GM21737 (cell line): ENCODE measurements at regions not wholly inside any gene's neighbourhood (a gene's known extent, or its start where the extent isn't known, plus 50 kb on each side); places are given as distances from the start of the nearest gene placed in this dataset.

Experiments
- ATAC-seq: cut with Tn5 transposase; IDR thresholded peaks from one replicate; pipeline ENCODE4 v1.9.1; 2021; ENCODE audit warnings: mild to moderate bottlenecking, moderate library complexity; ENCODE audit not compliant: unreplicated experiment

DNA sequence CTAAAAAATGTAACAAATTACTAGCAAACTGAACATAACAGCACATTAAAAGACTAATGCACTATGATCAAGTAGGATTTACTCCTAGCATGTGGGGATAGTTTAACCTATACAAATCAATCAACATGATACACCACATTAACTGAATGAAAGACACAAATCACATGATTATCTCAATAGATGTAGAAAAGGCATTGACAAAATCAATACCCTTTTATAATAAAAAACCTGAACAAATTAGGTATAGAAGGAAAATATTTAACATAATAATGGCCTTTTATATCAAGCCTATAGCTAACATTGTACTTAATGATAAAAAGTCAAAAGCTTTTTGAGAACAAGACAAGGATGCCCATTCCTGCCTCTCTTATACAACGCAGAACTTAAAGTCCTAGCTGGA is 540.0 kb downstream of the RERGL start:
- no peak for ATAC-seq

DNA sequence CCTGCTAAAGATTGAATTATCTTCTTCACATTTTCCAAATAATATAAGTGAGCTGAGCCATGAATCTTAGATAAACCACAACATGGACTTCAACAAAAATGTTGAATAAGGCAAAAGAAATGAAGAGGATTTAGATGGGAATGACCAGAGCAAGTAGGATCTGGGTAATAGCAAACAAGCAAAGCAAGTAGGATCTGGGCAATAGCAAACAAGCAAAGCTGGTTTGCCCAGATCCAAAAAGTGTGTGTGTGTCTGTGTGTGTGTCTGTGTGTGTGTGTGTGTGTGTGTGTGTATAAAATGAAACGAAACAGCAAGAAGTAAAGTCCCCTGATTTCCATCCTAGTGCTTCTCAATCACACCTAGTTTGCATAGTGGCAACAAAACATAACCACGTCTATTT is 549.1 kb downstream of the RERGL start:
- ATAC-seq: no peak

DNA sequence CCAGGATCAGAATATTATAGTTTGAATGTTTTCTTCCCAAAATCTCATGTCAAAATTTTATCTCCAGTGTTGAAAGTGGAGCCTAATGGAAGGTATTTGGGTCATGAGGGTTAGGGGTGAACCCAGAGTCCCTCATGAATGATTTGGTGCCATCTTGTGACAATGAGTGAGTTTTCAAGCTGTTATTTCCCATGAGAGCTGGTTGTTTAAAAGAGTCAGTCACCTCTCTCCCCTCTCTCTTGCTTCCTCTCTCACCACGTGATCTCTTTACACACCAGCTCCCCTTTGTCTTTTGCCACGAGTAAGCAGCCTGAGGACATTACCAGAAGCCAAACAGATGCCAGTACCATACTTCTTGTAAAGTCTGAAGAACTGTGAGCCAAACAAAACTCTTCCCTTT is 561.6 kb downstream of the RERGL start:
- ATAC-seq: no peak

DNA sequence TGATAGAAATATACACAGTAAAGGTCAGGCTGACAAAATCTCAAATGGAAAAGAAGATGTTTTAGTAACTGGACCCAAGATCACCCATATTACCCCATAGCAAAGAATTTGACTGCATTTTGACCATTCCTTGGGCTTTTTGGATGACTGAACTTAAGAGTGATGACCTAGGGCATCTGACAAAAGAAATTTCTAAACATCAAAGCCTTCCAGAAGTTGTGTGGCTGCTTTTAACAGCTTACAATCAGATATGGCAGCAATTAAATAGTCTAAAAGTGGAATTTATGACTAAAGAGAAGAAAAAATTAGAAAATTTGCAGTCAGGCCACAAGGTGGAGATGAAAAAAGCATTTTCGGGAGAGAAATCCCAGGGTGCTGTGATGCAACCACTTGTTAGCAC is 563.0 kb downstream of the RERGL start:
- no peak for ATAC-seq

DNA sequence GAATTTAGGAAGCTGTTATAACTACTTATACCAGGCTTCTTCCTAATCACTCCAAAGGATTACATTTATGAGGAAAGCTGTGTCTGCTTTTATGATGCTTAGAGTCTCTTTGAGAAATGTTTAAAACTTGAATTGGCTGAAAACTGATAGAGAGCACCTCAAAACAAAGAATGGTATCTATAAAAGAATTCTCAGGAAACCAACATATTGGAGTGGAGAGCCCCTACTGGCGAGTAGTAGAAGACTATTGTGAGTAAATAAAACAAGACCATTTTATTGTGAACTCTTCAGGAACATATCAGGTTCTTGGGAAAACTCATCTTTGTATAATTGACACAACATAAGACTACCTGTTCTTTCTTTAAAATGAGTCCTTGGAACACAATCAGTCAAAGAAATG is 578.6 kb downstream of the RERGL start:
- no peak for ATAC-seq

DNA sequence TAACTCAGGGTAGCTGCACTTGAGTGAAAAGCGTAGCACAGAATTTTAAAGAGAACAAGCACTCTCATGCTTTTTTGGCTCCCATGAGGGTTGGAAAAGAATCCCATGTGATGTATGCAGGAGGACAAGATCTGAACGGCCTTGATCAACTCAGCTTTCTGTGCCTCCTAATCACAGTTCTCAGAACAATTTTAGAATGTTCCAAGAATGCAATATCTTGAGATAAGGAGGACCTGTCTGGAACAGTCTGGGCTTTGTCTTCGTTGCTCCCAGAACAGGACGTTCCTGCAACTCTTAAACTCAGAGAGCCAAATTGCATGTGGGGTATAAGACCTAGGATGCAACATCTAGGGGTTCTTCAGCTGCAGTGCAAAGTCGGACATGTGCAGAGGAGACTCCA is 582.7 kb downstream of the RERGL start:
- ATAC-seq: no peak

DNA sequence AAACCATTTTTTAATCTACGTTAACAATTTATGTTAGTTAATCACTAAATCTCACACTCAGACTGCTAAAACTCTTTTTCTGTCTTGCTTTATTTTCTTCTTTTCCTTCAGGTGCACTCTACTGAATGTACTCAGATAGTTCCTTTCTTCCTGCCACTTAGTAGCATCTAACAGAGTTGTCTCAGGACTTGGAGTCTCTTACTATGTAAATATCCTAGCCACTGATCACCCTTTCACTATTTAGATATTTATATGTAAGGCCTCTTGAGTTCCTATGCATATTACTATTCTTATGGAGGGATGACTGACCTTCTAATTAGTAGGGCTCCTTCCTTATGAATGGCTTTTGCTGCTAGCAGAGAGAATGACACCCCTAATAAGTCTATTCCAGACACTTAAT is 586.3 kb downstream of the RERGL start:
- ATAC-seq: no peak

DNA sequence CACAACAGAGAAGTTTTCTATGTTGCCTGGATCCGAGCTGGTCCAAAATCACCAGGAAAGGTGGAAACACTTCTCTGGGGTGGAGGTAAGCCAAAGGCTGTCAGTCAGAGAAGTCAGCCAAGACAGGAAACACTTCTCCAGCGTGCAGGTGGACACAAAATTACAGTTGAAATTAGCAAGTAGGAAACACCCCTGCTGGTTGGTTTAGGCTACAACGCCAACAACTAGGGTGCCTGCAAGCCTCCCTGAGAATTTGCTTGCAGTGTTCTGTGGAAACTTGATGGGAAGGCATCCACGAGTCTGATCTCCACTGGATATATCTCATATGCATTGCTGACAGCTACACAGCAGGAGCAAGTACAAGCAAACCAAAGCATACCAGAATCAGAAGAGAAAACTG is 600.5 kb downstream of the RERGL start:
- no peak for ATAC-seq

DNA sequence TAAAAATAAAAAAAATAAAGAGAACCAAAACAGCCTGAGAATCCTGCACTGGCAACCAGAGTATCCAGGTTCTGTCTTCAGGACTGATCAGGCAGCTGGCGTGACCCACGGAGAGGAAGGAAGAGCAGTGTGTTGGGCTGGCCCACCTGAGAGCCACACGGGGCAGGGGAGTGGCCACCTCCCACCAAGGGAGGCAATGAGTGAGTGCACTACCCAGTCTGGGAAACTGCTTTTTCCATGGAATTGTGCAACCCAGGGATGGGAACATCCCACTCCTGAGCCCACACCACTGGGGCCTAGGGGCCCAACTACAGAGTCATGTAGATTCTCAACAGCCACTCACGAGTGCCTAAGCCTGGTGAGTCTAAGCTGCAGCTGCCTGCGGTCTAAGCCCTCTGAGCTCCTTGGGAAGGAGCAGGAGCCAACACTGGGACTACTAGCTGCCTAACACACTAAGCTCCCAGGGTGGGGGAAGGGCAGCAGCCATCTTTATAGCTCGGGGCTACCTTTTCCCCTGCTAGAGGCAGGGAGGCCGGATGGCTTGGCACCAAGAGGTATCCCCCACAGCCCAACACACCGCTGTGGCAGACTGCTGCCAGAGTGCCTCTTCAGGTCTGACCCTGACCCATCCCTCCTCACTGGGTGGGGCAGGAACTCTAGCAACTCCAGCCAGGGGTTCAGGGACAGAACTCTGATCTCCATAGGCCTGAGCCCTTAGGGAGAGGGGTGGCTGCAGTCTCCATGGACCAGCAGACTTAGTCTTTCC is 610.9 kb downstream of the RERGL start:
- ATAC-seq: no peak

DNA sequence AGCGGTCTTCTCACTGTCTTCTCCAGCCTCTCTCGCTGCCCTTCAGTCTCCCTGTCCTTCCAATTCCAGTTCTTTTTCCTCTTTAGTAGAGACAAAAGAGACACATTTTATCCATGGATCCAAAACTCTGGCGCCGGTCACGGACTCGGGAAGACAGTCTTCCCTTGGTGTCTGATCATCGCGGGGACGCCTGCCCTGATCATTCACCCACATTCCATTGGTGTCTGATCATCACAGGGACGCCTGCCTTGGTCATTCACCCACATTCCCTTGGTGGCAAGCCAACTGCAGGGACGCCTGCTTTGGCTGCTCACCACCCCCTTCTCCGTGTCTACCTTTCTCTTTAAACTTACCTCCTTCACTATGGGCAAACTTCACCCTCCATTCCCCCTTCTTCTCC is 619.5 kb downstream of the RERGL start:
- no peak for ATAC-seq

DNA sequence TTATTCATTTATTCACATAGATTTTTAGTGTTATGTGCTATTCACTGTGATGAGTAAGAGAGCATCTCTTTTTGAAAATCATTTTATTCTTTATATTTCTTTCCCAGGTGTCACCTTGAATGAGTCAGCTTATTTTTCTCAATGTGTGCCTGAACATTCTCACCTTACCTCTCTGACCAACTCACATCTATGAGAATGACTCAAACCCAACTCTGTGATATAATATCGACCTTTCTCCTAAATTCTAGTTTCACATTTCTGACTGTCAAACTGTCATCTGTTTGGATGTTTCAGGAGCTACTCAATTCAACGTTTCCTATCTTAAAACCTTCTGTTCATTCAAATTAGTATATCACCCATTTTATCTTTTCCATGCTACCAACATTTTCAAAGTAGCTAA is 630.8 kb downstream of the RERGL start:
- no peak for ATAC-seq

DNA sequence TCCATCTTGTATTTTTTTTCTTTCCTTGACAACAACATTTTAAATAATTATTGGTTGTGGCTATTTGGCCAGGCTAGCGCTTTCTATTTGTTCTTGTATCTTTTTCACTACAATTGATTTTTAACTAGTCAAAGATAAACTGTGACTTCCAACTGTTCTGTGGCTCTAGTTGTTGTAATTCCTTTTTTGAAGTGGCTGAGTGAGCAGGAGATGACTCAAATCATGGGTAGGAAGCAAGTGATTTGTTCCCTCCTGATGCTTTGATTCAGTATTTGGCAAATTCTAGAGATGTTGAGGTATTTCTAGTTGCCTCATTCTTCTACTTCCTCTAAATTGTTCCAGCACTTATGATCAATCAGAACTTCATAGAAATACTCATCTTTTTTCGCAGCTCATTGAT is 633.5 kb downstream of the RERGL start:
- no peak for ATAC-seq

DNA sequence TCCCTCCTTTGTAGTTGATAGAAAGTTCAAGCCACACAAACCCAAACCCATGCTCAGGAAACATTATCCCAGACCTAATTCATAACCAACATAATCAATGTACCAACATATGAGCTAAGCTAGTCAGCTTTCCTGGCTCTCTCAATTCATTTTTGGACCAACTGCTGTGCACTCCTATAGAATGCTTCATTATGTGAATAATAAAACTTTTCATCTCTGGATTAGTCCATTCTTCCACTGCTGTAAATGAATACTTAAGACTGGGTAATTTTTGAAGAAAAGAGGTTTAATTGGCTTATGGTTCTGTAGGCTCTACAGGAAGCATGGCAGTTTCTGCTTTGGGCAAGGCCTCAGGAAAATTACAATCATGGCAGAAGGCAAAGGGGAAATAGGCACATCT is 651.9 kb downstream of the RERGL start:
- no peak for ATAC-seq

DNA sequence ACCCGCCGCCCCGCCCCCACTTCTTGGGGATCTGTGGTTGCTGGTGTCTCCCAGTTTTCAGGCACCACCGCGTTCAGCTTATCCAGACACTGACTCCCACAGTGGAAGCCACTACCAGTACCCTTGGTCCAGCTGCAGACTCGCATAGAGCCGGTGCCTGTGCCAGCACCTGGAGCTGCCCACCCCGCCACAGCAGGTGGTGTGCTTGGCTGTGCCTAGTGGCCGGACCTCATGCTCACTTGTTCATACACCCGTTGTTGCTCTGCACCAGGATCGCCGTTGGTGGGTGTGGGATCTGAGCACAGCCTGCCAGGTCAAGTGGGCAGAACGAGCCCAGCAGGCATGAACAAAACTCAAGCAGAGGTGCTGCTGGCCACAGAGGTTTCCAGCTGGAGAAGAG is 673.2 kb downstream of the RERGL start:
- no peak for ATAC-seq

DNA sequence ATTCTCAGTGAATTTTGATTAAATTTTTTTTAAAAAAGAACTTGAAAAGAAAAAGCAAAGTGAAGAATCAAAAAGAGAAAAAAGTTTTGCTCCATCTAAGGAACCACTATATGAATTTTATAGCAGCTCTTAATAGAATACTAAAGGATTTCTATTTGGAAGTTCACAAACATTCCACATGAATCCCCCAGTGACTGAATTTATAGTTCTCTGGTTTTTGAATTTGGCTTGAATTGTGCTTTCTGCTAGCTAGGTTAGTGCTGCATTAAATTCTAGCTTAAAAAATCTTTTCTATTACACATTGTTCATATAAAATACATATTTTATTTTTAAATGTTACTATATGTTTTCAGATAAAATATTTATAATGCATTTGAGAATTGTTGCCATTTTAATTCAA is 675.4 kb downstream of the RERGL start:
- ATAC-seq: no peak

DNA sequence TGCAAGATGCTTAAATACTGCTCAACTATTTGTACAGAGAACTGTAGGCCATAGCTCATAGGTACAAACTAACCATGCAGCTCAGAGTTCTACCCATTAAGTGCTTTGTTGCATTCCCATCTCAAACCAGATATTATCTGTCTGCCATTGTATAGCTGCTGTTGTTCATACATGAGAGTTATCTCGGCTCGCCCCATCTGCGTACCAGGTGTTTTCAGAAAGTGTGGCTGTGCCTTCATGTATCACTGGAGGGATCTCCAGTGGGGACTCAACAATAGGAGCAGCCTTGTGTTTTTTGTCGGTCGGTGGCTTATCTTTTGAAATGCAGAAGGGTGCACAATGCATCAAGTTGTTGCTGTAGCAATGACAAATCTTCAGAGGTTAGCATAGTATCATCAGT is 678.3 kb downstream of the RERGL start:
- ATAC-seq: no peak

DNA sequence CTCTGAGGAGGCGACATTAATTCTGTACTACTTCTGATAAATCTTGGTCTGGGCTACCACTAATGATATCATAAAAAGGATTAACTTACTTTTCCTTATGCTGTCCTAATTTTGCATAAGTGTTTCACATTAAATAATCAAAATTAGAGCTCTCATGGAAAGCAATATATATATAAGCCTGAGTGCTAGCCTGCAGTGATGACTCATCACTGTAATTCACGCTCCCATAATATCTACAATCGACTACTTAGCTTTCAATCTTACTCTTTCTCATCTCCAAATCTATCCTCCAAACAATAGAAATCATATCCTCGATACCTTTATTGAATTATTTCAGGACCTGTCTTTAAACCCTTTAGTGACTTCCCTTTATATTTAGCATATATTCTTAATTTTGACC is 701.3 kb downstream of the RERGL start:
- ATAC-seq: no peak

DNA sequence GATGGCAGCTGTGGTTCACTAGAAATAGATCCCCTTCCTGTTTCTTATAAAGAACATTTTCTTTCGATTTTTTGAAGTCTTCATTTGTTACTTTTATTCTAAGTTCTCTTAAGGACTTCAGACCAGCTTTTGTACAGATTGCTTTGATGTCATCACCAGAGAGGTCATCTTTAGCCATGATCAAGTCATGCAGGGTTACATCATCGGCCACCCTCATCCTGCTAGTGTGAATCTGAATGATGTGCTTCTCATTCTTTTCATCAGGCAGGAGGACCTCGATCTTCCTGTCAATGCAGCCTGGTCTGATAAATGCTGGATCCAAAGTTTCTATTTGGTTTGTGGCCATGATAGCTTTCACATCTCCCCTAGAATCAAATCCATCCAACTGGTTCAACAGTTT is 706.7 kb downstream of the RERGL start:
- no peak for ATAC-seq

DNA sequence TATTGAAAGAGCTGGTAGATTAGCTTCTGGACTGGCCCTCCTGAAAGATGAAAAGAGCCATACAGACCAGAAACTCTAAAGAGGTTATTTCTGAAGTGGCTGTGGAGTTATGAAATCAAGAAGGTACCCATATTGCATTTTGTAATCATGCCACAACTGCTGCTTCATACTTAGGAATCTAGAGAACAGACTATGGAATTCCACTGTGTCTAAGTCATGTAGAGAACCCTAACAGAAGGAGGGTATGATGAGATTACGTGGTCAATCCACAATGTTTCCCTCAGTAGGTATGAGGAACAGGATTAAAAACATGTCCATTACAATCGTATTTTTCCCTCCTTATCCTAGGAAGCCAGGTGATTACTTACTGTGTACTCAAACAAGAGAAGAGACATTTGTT is 708.8 kb downstream of the RERGL start:
- no peak for ATAC-seq

DNA sequence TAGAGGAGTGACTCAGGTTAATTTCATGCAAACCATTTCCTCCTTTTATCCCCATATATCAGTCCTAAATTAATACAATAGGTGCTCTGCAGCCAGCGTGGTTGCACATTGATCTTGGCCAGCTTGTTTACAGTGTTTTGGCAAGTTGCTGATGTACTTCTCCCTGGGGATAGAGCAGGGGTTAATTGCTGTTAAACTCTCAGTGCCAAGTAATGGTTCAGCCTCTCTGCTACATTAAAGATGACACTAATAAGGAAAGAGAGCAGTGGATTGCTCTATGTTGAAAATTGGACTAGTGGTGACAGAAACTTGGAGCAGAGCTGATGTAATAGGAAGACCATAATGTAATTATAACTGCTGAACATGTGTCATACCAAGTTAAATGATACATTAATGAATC is 717.5 kb downstream of the RERGL start:
- no peak for ATAC-seq

DNA sequence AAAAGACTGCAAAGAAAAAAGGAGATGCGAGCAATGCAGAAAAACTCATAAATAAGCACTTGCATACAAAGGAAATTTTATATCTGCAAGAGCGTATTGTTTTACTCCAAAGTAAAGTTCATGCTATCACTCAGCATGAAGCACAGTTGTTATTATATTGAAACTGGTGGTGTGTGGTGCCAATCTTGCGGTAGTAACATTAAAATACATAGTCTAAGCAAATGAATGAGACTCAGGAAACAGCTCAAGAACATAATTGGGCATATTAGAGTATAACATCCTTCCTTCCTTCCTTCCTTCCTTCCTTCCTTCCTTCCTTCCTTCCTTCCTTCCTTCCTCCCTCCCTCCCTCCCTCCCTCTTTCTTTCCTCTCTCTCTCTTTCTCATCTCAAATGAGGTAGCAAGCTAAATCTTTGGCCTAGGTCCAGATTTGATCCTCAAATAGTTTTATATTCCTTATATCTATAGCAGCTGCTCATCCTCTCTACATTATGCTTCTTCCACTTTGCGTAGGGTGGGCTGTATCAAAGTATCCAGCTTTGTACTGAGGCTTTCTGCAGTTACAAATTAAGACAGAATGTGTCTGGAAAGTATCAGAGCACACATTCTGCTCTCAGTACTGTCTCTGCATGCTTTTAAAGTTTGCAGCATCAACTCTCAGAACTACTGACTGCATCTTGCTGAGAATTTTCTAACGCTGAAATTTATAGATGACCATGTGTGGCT is 718.3 kb downstream of the RERGL start:
- no peak for ATAC-seq

DNA sequence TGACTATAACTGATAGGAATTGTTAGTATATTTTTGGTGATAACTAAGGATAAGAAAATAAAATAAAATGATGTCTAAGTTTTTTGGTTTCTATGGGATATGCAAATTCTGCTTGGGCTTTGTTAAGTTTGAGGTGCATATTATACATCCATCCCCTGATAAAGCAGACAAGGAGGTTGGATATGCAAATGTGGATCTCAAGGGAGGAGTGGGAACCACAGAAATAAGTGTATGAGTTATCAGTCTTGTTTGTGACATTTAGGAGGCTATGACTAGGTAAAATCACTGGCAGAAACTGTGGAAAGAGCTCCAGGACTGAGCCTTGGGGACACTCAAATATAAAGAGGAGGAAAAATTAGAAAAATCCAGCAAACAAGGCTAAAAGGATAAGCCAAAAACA is 719.4 kb downstream of the RERGL start:
- ATAC-seq: no peak

DNA sequence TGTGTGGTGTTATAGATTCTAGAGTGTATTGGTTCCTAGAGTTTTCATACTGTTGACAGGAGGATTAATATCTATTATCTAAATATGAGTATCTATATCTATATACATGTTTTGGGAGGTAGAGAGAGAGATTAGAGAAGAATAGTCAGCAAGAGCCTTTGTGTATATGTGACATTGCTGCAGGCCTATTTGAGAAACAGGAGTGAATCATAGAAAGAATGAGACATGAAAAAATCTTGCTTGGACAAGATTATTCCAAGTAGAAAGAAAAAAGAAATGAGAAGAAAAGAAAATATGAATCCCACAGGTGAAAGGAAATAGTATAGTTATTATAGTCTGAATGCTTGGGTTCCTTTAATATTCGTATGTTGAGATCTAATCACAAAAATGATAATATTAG is 720.4 kb downstream of the RERGL start:
- no peak for ATAC-seq
